Heart right ventricle (tissue), 16 donors: ENCODE measurements at regions not wholly inside any gene's neighbourhood (a gene's known extent, or its start where the extent isn't known, plus 50 kb on each side); places are given as distances from the start of the nearest gene placed in this dataset.

ENCODE experiments used
- ATAC-seq, 8 donors: fragments of 200-7000 bp; cut with Tn5 transposase; one replicate each; pipeline ENCODE4 v1.9.1; 2020; ENCODE audit warnings: mild to moderate bottlenecking in 8 of 8, moderate library complexity in 8 of 8, moderate number of reproducible peaks in 1 of 8
- DNase-seq, 2 donors: peaks; one replicate each; pipeline ENCODE4 v3.0.0-alpha.2; 2020
- H3K27ac ChIP-seq, 10 donors: fragments of 200-600 bp; sonication (generic) in 2 of 10; one replicate each; pipeline versions ENCODE4 v1.5.0 to v1.8.0; 2020 to 2022; ENCODE audit warnings: mild to moderate bottlenecking in 3 of 10
- H3K27me3 ChIP-seq, 7 donors: fragments of 200-600 bp; one replicate each; pipeline ENCODE4 v1.8.0; 2021 to 2022; ENCODE audit warnings: mild to moderate bottlenecking in 2 of 7
- H3K36me3 ChIP-seq, 9 donors: fragments of 200-600 bp; sonication (generic) in 1 of 9; one replicate each; pipeline versions ENCODE4 v1.5.0 to v1.8.0; 2020 to 2022; ENCODE audit warnings: mild to moderate bottlenecking in 2 of 9
- H3K4me1 ChIP-seq, 9 donors: fragments of 200-600 bp; sonication (generic) in 1 of 9; one replicate each; pipeline versions ENCODE4 v1.5.0 to v1.8.0; 2020 to 2022; ENCODE audit warnings: mild to moderate bottlenecking in 4 of 9
- H3K4me3 ChIP-seq, 10 donors: fragments of 200-600 bp; sonication (generic) in 2 of 10; one replicate each; pipeline versions ENCODE4 v1.5.0 to v1.8.0; 2020 to 2022; ENCODE audit warnings: mild to moderate bottlenecking in 7 of 10, moderate library complexity in 2 of 10
- H3K9me3 ChIP-seq, 11 donors: fragments of 200-600 bp in 10 of 11; sonication (generic) in 2 of 11; one replicate each; pipeline versions ENCODE4 v1.5.0 to v1.8.0; 2013 to 2022; ENCODE audit warnings: mild to moderate bottlenecking in 2 of 11, control low read depth in 1 of 11, moderate library complexity in 1 of 11
- WGBS, 2 donors: extraction: QIAGEN DNeasy Blood & Tissue Kit; methylation state at CpG; one replicate each; pipeline ENCODE4 v1.1.7; 2013; ENCODE audit warnings: inconsistent platforms in 1 of 2; 5-methylcytosine and 5-hydroxymethylcytosine counted together
- intact Hi-C, 10 donors: fragments of 100-400 bp; cut with DNase I; formaldehyde crosslinking; loops; one replicate each; pipeline versions ENCODE4 v1.11.1 to v1.14.2; 2022
- TF ChIP-seq, protein P1 (sequence below), 9 donors: fragments of 200-600 bp; sonication (generic) in 2 of 9; IDR thresholded peaks; one replicate each; pipeline versions ENCODE4 v1.5.0 to v1.8.0; 2021 to 2022; ENCODE audit warnings: antibody characterized with exemption in 9 of 9, mild to moderate bottlenecking in 5 of 9, moderate library complexity in 1 of 9
- donor health status: Arrhythmogenic right ventricular cardiomyopathy.
- donor health status: ischemic (EF 13 %, LVEDD 7.1; RV severe dilation, severe dysfunction).
- donor health status: healthy with polysubstance abuse.
- donor health status: DM: no; HTN: yes; CAD: no.
- donor health status: DM: no; HTN: no; CAD: no.
- donor health status: ischemic (EF 25% LVEDD 6.9; RV normal size, moderate dysfunction).
- donor health status: ischemic (EF 25% LVEDD 5.7; RV mildly dilated, moderate dysfunction).
- donor health status: healthy.
- donor health status: DM: yes; HTN: yes; CAD: no.
- donor health status: Ischemic cardiomyopathy.
- donor health status: ischemic (EF 35%, LVEDD 5.7; RV mildly dilated, moderate dysfunction).
- donor health status: nonischemic (EF 11% LVEDD 7.7; RV severe dilation, severe dysfunction).
- donor health status: DM: yes; HTN: yes; CAD: no.
- donor health status: PGD.
- donor health status: ischemic (EF 29% LVEDD 5.4; RV normal size, mild dysfunction).
- donor health status: nonischemic (EF 23%, LVEDD 6.1; RV moderate dilation, normal function).

DNA sequence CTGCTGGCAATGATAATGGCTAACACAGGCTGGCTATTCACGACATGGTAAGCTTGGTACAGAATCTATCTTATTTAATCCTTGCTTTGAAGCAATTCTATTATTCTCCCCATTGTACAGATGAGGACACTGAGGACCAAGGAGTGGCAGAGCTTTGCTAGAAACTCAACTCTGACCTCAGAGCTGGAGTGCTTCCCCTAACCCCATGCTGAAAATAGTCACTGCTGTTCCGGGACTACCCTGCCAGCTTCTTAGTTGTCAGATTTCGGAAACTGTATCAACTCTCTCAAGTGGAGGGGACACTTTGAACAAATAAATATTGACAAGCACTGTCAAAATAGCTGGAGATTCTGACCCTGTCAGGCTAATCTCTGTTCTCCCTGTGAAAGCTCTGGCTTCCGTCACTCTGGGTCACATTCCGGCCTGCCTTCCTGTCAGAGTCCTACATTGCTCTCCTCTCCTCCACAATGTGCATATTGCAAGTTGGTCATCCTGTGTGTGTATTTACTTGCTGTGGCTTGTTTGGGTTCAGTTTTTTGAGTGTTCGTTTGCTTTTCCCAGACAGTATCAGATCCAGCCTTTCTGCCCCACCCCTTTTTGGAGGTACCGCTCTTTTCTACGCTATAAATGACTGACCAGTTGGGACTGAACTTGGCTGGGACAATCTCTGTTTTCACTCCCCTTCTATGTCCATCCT, 134.3 kb upstream of the MAP1B start:
- Histone ChIP-seq H3K4me3 (no peak overlapping the region), H3K27me3 (no peaks in the 10 kb centered on the region), H3K36me3 (no peaks in the 10 kb centered on the region), H3K4me1 (peaks cover 0 to 24% (median 15%) of the 10 kb centered on the region in 9 donors), H3K9me3 (no peaks in the 10 kb centered on the region), H3K27ac (peak overlapping the region in 9 of 10 donors; percentile 39 to 71 (median 60))
- intact Hi-C loops, result loop anchor here in 2 of 10 donors (5.0 to 10.0 kb wide), 3 partner anchors 46 to 188 kb away; no protein-coding TSS in a partner anchor
- TF ChIP-seq, protein P1, sequence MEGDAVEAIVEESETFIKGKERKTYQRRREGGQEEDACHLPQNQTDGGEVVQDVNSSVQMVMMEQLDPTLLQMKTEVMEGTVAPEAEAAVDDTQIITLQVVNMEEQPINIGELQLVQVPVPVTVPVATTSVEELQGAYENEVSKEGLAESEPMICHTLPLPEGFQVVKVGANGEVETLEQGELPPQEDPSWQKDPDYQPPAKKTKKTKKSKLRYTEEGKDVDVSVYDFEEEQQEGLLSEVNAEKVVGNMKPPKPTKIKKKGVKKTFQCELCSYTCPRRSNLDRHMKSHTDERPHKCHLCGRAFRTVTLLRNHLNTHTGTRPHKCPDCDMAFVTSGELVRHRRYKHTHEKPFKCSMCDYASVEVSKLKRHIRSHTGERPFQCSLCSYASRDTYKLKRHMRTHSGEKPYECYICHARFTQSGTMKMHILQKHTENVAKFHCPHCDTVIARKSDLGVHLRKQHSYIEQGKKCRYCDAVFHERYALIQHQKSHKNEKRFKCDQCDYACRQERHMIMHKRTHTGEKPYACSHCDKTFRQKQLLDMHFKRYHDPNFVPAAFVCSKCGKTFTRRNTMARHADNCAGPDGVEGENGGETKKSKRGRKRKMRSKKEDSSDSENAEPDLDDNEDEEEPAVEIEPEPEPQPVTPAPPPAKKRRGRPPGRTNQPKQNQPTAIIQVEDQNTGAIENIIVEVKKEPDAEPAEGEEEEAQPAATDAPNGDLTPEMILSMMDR (IDR thresholded peaks at IDR 0.05), result no peak
- DNase-seq (peak in 1 of 2 donors; percentile 16), ATAC-seq (peak in 7 of 8 donors; percentile 71 to 90 (median 89))
- WGBS, 2 donors, result 49 to 51% methylated on average over 8 of the region's 8 CpGs

DNA sequence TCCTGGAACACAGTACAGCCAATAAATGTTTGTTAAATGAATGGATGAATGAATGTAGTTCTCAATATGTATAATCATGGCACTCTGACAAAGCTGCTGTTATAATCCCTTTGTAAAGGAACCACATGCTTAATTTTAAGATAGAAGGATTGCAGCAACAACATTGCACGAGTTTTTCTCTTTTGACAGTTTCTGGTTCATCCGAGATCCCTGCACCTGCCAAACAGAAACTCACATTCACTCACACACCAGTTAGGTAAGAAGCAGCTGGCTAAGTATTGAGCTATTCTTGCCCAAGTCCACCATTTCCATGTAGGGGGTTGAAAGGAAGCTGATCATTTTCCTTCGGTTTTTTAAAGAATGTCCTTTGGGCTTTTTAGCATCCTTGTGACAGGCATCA, 133.7 kb upstream of the MAP1B start:
- Histone ChIP-seq H3K27me3 (no peaks in the 10 kb centered on the region), H3K4me1 (peaks cover 0 to 24% (median 15%) of the 10 kb centered on the region in 9 donors), H3K9me3 (no peaks in the 10 kb centered on the region), H3K4me3 (no peak overlapping the region), H3K27ac (peak overlapping the region; percentile 39 to 71 (median 58)), H3K36me3 (no peaks in the 10 kb centered on the region)
- ATAC-seq (peak in 1 of 8 donors; percentile 12), DNase-seq (no peak)
- WGBS, 2 donors, result 62 to 64% methylated on average over 3 of the region's 3 CpGs
- intact Hi-C loops, result loop anchor here in 2 of 10 donors (5.0 to 10.0 kb wide), 3 partner anchors 46 to 189 kb away; no protein-coding TSS in a partner anchor
- TF ChIP-seq, protein P1 (IDR thresholded peaks at IDR 0.05), result no peak

DNA sequence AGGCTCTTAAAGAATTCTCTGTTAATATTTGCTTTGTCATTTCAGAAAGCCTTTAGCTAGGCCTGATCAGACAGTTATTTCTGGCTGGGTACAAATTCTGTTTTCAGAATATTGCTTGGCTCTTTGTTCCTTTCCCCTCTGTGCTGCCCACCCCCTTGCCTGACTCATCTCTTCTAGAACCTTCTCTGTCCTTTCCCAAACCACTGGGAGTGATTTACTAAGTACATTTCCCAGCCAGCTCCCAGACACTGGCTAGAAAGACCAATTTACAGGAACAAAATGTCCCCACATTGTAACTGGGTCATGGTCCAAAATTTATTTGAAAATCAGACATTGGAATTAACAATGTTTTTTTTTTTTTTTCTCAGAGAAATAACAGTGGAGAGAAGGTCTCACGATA, 133.1 kb upstream of the MAP1B start:
- Histone ChIP-seq H3K4me1 (peaks cover 0 to 24% (median 15%) of the 10 kb centered on the region in 9 donors), H3K27ac (peak overlapping the region; percentile 39 to 71 (median 58)), H3K4me3 (no peak overlapping the region), H3K36me3 (no peaks in the 10 kb centered on the region), H3K9me3 (no peaks in the 10 kb centered on the region), H3K27me3 (no peaks in the 10 kb centered on the region)
- 60 to 76% methylated on average over 1 of the region's 1 CpG for WGBS, 2 donors
- ATAC-seq, result peak in 7 of 8 donors; percentile 28 to 82 (median 58)
- TF ChIP-seq, protein P1 (IDR thresholded peaks at IDR 0.05), result no peak
- intact Hi-C loops, result loop anchor here in 2 of 10 donors (5.0 to 10.0 kb wide), 3 partner anchors 47 to 189 kb away; no protein-coding TSS in a partner anchor
- peak in 1 of 2 donors; percentile 11 for DNase-seq

DNA sequence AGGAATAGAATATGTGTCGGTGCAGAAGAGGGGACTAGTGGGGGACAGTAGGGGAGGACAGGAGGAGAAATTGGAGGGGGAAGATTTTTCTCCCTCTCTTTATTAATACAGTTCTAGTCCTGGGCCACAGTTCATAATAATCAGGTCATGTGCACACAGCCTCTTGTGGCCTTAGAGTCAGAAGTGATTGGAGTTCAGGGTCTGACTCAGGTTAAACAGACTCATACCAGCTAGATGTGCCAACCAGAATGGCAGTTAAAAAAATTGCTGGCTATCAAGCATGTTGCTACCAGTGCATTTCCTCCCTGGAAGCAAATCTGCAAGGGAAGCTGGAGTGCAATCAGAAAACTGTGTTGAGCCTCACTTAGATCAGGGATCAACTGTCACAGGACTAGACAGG, 132.7 kb upstream of the MAP1B start:
- Histone ChIP-seq H3K4me1 (peaks cover 0 to 24% (median 15%) of the 10 kb centered on the region in 9 donors), H3K27ac (peak overlapping the region in 8 of 10 donors; percentile 50 to 71 (median 61)), H3K9me3 (no peaks in the 10 kb centered on the region), H3K27me3 (no peaks in the 10 kb centered on the region), H3K36me3 (no peaks in the 10 kb centered on the region), H3K4me3 (no peak overlapping the region)
- 68 to 85% methylated on average over 1 of the region's 1 CpG for WGBS, 2 donors
- intact Hi-C loops, result loop anchor here in 2 of 10 donors (5.0 to 10.0 kb wide), 3 partner anchors 47 to 190 kb away; no protein-coding TSS in a partner anchor
- ATAC-seq, result peak in 1 of 8 donors; percentile 30
- TF ChIP-seq, protein P1 (IDR thresholded peaks at IDR 0.05), result no peak
- no peak for DNase-seq
